GM18519 (cell line): ENCODE measurements at regions not wholly inside any gene's neighbourhood (a gene's known extent, or its start where the extent isn't known, plus 50 kb on each side); places are given as distances from the start of the nearest gene placed in this dataset.

Experiments
- ATAC-seq: cut with Tn5 transposase; IDR thresholded peaks from one replicate; pipeline ENCODE4 v1.9.1; 2021; ENCODE audit warnings: mild to moderate bottlenecking, moderate library complexity; ENCODE audit not compliant: unreplicated experiment, low FRiP score

GRCh38 chr13:97109841-97110492, 112.2 kb upstream of the MBNL2 start:
- ATAC-seq = peak; percentile 96

- ATAC-seq = no peak
Observed at GRCh38 chr13:97110936-97111335, 111.2 kb upstream of the MBNL2 start.

- no peak for ATAC-seq
Observed at GRCh38 chr13:97111756-97112155, 110.4 kb upstream of the MBNL2 start.

GRCh38 chr13:97112446-97113152, 109.5 kb upstream of the MBNL2 start:
- no peak for ATAC-seq

- no peak for ATAC-seq
Observed at GRCh38 chr13:97113231-97114001, 108.7 kb upstream of the MBNL2 start.

GRCh38 chr13:97114651-97115050, 107.5 kb upstream of the MBNL2 start:
- ATAC-seq = no peak

- ATAC-seq = peak; percentile 87
Observed at GRCh38 chr13:97116754-97117153, 105.4 kb upstream of the MBNL2 start.

- no peak for ATAC-seq
Observed at GRCh38 chr13:97117388-97117910, 104.7 kb upstream of the MBNL2 start.

- ATAC-seq = no peak
Observed at GRCh38 chr13:97119943-97120342, 102.2 kb upstream of the MBNL2 start.

- ATAC-seq = no peak
Observed at GRCh38 chr13:97120346-97120745, 101.8 kb upstream of the MBNL2 start.

- no peak for ATAC-seq
Observed at GRCh38 chr13:97120976-97121375, 101.2 kb upstream of the MBNL2 start.

GRCh38 chr13:97121894-97122293, 100.2 kb upstream of the MBNL2 start:
- no peak for ATAC-seq

GRCh38 chr13:97122381-97122996, 99.6 kb upstream of the MBNL2 start:
- ATAC-seq = no peak

GRCh38 chr13:97124206-97124605, 97.9 kb upstream of the MBNL2 start:
- no peak for ATAC-seq

GRCh38 chr13:97124915-97125809, 97.0 kb upstream of the MBNL2 start:
- ATAC-seq = peak; percentile 31

GRCh38 chr13:97125810-97126738, 96.1 kb upstream of the MBNL2 start:
- ATAC-seq = peak; percentile 89

- no peak for ATAC-seq
Observed at GRCh38 chr13:97127842-97128241, 94.3 kb upstream of the MBNL2 start.

- no peak for ATAC-seq
Observed at GRCh38 chr13:97130190-97130589, 91.9 kb upstream of the MBNL2 start.

- ATAC-seq = no peak
Observed at GRCh38 chr13:97131447-97131846, 90.7 kb upstream of the MBNL2 start.
